SK-N-SH treated with all-trans-retinoic acid at 6 μM for 48 hours (cell line): ENCODE measurements at regions not wholly inside any gene's neighbourhood (a gene's known extent, or its start where the extent isn't known, plus 50 kb on each side); places are given as distances from the start of the nearest gene placed in this dataset.

ENCODE experiments used
- ATAC-seq: fragments of 200-7000 bp; cut with Tn5 transposase; 3 replicates; pipeline ENCODE4 v1.9.1; 2020; ENCODE audit warnings: mild to moderate bottlenecking, moderate library complexity
- BACH2 ChIP-seq: fragments of 250-450 bp; sonication (Bioruptor Pico); IDR thresholded peaks from 2 replicates; pipeline ENCODE4 v1.9.0; 2021; ENCODE audit warnings: mild to moderate bottlenecking, borderline replicate concordance
- CSDC2 ChIP-seq: fragments of 250-450 bp; sonication (Bioruptor Pico); IDR thresholded peaks from 2 replicates; pipeline ENCODE4 v1.5.0; 2020; ENCODE audit warnings: mild to moderate bottlenecking, moderate library complexity
- ESRRG ChIP-seq: fragments of 250-450 bp; sonication (Bioruptor Pico); IDR thresholded peaks from 2 replicates; pipeline ENCODE4 v1.6.1; 2021; ENCODE audit warnings: mild to moderate bottlenecking
- GLIS3 ChIP-seq: fragments of 250-450 bp; sonication (Bioruptor Pico); IDR thresholded peaks from 2 replicates; pipeline ENCODE4 v1.5.0; 2020; ENCODE audit warnings: mild to moderate bottlenecking, moderate library complexity
- ISL1 ChIP-seq: fragments of 250-450 bp; sonication (Bioruptor Pico); IDR thresholded peaks from 2 replicates; pipeline ENCODE4 v2.1.2; 2022; ENCODE audit warnings: mild to moderate bottlenecking, moderate library complexity
- PATZ1 ChIP-seq: fragments of 250-450 bp; sonication (Bioruptor Pico); IDR thresholded peaks from 2 replicates; pipeline ENCODE4 v1.8.0; 2020; ENCODE audit warnings: mild to moderate bottlenecking, moderate library complexity, borderline replicate concordance
- TCF4 ChIP-seq: fragments of 250-450 bp; sonication (Bioruptor Pico); IDR thresholded peaks from 2 replicates; pipeline ENCODE4 v1.8.0; 2021; ENCODE audit warnings: mild to moderate bottlenecking, moderate library complexity, borderline replicate concordance
- TOX ChIP-seq: fragments of 250-450 bp; sonication (Bioruptor Pico); IDR thresholded peaks from 2 replicates; pipeline ENCODE4 v1.8.0; 2021; ENCODE audit warnings: mild to moderate bottlenecking, moderate library complexity, borderline replicate concordance
- TSHZ2 ChIP-seq: fragments of 250-450 bp; sonication (Bioruptor Pico); IDR thresholded peaks from 2 replicates; pipeline ENCODE4 v1.5.0; 2020; ENCODE audit warnings: mild to moderate bottlenecking, moderate library complexity
- ZC3H10 ChIP-seq: fragments of 250-450 bp; sonication (Bioruptor Pico); IDR thresholded peaks from 2 replicates; pipeline ENCODE4 v1.5.1; 2021; ENCODE audit warnings: mild to moderate bottlenecking, moderate library complexity
- ZFP3 ChIP-seq: fragments of 250-450 bp; sonication (Bioruptor Pico); IDR thresholded peaks from 2 replicates; pipeline ENCODE4 v1.5.0; 2020; ENCODE audit warnings: mild to moderate bottlenecking, moderate library complexity
- ZFP30 ChIP-seq: fragments of 450-650 bp; formaldehyde crosslinking; IDR thresholded peaks from 2 replicates; pipeline ENCODE4 v1.5.0; 2022; ENCODE audit warnings: mild to moderate bottlenecking, moderate library complexity
- ZNF565 ChIP-seq: fragments of 450-650 bp; formaldehyde crosslinking; conservative IDR thresholded peaks from 2 replicates; pipeline ENCODE4 v1.5.0; 2020; ENCODE audit warnings: low read depth, mild to moderate bottlenecking, moderate library complexity
- ZNF70 ChIP-seq: fragments of 450-650 bp; formaldehyde crosslinking; IDR thresholded peaks from 2 replicates; pipeline ENCODE4 v1.5.0; 2020; ENCODE audit warnings: mild to moderate bottlenecking, moderate library complexity
- ZNF8 ChIP-seq: fragments of 450-650 bp; formaldehyde crosslinking; IDR thresholded peaks from 2 replicates; pipeline ENCODE4 v1.5.0; 2020; ENCODE audit warnings: mild to moderate bottlenecking, moderate library complexity
- TF ChIP-seq, protein P1 (sequence below): fragments of 250-450 bp; sonication (Bioruptor Pico); IDR thresholded peaks from 2 replicates; pipeline ENCODE4 v1.5.1; 2020; ENCODE audit warnings: low read depth, mild to moderate bottlenecking, moderate library complexity
- TF ChIP-seq, protein P2 (sequence below): fragments of 250-450 bp; sonication (Bioruptor Pico); IDR thresholded peaks from 2 replicates; pipeline ENCODE4 v1.5.1; 2021; ENCODE audit warnings: mild to moderate bottlenecking, moderate library complexity

DNA sequence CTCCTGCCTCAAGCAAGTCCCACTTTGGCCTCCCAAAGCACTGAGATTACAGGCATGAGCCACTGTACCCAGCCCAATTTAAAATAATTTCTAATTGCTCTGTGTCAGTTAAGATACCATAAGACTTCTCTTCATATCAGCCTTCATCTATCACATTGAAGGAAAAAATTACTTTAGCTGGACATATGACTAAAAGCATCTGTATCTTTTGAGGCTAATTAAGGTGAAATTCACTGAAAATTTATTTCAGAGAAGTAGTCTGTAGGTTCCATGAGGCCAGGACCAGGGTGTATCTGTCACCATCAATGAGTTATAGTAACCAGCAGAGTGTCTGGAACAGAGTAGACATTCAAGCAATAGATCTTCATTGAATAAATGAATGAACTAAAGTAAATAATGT, 205.2 kb upstream of the PHYHIPL start:
- ATAC-seq, result no peak; the same call in 2 of the 3 replicates
- TF ChIP-seq CSDC2 (CRISPR knock-in tag) (no peak), TSHZ2 (CRISPR knock-in tag) (peak; percentile 78; the same call in 1 of the 2 replicates), ISL1 (CRISPR knock-in tag) (peak; percentile 80), ZNF8 (CRISPR knock-in tag) (no peak), TCF4 (peak; percentile 33; the same call in 1 of the 2 replicates), ESRRG (CRISPR knock-in tag) (no peak), GLIS3 (CRISPR knock-in tag) (no peak), ZNF70 (CRISPR knock-in tag) (peak; percentile 57; the same call in 1 of the 2 replicates), BACH2 (CRISPR knock-in tag) (no peak), TOX (CRISPR knock-in tag) (no peak), ZFP3 (CRISPR knock-in tag) (no peak), PATZ1 (no peak)
- TF ChIP-seq, protein P1, sequence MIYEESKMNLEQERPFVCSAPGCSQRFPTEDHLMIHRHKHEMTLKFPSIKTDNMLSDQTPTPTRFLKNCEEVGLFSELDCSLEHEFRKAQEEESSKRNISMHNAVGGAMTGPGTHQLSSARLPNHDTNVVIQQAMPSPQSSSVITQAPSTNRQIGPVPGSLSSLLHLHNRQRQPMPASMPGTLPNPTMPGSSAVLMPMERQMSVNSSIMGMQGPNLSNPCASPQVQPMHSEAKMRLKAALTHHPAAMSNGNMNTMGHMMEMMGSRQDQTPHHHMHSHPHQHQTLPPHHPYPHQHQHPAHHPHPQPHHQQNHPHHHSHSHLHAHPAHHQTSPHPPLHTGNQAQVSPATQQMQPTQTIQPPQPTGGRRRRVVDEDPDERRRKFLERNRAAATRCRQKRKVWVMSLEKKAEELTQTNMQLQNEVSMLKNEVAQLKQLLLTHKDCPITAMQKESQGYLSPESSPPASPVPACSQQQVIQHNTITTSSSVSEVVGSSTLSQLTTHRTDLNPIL (CRISPR knock-in tag), result no peak

DNA sequence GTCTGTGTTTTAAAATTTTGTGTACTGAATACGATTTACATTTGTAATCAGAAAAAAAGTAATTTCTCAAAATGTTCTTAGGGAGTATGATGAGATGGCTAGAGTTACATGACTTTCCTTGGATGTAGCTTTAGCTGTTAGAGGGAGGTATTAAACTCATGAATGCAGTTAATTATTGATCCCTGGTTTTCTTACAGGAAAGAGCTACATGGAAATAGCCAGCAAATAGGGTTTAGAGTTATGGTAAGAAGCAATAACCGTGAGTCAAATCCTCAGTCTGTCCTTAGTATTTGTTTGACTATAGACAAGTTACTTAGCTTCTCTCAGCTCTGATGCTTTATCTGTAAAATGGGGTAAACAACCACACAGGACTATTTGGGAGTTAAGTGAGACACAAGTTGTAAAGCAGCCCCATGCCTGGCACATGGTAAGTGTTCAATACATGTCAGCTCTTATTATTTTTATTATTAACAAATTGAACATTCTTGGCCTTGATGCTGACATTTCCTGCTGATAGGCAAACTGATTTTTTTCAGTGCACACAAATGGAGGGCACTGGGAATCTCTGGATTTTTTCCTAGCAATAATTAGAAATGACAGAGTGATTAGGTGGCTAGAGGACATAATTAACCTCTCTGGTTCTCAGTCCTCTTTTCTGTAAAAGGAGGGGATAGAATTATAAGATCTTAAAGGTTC, 204.5 kb upstream of the PHYHIPL start:
- TF ChIP-seq TSHZ2 (CRISPR knock-in tag), result peak; percentile 72
- TF ChIP-seq, protein P2, sequence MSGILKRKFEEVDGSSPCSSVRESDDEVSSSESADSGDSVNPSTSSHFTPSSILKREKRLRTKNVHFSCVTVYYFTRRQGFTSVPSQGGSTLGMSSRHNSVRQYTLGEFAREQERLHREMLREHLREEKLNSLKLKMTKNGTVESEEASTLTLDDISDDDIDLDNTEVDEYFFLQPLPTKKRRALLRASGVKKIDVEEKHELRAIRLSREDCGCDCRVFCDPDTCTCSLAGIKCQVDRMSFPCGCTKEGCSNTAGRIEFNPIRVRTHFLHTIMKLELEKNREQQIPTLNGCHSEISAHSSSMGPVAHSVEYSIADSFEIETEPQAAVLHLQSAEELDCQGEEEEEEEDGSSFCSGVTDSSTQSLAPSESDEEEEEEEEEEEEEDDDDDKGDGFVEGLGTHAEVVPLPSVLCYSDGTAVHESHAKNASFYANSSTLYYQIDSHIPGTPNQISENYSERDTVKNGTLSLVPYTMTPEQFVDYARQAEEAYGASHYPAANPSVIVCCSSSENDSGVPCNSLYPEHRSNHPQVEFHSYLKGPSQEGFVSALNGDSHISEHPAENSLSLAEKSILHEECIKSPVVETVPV, result no peak
- peak; percentile 74 for TF ChIP-seq TCF4
- TF ChIP-seq ISL1 (CRISPR knock-in tag), result peak; percentile 71
- peak; percentile 31; the same call in 1 of the 3 replicates for ATAC-seq

- ATAC-seq, result no peak; the same call in 2 of the 3 replicates
- TF ChIP-seq ZNF8 (CRISPR knock-in tag), result no peak
- TF ChIP-seq, all 23 proteins: peak for 0
Observed at GRCh38 chr10:58972576-58973234, 203.7 kb upstream of the PHYHIPL start.

DNA sequence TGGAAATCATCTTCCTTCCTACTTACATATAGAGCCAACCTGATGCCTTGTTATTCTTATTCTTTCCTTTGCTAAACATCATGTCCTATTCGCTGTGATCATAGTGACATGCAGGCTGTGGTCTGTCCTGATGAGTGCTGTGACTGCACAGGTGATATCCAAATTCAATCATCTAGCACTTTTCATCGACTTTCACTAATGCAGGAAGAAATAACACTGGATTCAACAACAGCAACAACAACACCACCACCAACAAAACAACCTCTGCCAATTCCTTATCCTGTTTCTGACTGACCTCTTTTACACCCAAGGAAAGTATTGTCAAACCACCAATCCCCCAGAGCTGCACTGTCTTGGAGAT, 203.2 kb upstream of the PHYHIPL start:
- no peak for ATAC-seq
- no peak for TF ChIP-seq ZFP30 (CRISPR knock-in tag)
- TF ChIP-seq, protein P2, result no peak
- no peak for TF ChIP-seq BACH2 (CRISPR knock-in tag)
- no peak for TF ChIP-seq ISL1 (CRISPR knock-in tag)
- TF ChIP-seq ZNF565, result no peak
- TF ChIP-seq ESRRG (CRISPR knock-in tag), result no peak
- TF ChIP-seq TSHZ2 (CRISPR knock-in tag), result no peak
- TF ChIP-seq ZC3H10 (CRISPR knock-in tag), result no peak
